Islet precursor cell (in vitro differentiated cells): ENCODE measurements at regions not wholly inside any gene's neighbourhood (a gene's known extent, or its start where the extent isn't known, plus 50 kb on each side); places are given as distances from the start of the nearest gene placed in this dataset.

Experiments
- DNase-seq: peaks from one replicate; pipeline ENCODE4 v3.0.0-alpha.2; 2018

- DNase-seq: peak; percentile 37
Observed at GRCh38 chr17:83019376-83019775, 60.0 kb upstream of the METRNL start.

DNA sequence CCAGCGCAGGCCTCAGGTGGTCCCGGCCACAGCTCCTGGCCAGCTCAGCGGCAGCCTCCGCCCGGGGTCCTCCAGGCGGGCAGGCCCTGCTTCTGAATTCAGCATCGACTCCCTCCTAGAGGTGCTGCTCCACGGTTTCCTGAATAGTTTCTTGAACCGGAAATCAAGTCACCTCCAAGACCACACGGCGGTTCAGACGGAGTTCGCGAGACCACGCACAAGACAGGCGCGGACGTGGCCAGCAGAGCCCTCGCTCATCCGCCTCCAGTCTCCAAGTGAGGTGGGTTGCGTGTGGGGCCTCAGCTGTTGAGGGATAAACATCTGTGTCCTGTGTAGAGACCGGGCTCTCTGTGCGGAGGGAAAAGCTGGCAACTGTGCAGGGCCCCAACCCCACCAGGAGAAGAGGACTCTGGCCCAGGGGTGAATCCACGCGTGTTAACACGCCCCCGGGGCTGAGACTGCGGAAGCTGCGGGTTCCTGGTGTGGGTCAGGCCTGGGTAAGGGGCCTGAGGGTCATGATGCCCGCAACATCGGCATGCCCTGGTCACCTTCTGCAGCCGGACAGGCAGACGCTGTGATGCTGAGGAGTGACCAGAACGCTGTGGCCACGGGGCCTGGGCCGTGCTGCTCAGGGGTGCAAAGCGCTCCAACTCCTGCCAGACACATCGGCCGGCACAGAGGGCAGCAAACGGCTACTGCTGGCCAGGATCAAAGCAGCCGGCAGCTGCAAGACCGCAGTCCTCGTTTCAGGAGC is 55.0 kb upstream of the METRNL start:
- DNase-seq: peak; percentile 53

- DNase-seq: peak; percentile 46
Observed at GRCh38 chr17:83025636-83026280, 53.7 kb upstream of the METRNL start.

DNA sequence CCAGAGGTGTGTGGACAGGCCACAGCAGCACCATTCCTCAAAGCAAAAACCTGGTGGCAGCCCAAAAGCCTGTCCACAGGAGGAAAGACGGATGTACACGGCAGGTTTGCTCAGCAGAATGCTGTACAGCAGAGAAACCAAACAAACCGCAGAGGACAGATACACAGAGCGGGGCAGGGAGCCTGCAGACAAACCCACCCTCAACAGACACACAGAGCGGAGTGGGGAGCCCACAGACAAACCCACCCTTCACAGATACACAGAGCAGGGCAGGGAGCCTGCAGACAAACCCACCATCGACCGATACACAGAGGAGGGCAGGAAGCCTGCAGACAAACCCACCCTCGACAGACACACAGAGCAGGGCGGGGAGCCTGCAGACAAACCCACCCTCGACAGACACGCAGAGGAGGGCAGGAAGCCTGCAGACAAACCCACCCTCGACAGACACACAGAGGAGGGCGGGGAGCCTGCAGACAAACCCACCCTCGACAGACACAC is 53.0 kb upstream of the METRNL start:
- peak; percentile 63 for DNase-seq

DNA sequence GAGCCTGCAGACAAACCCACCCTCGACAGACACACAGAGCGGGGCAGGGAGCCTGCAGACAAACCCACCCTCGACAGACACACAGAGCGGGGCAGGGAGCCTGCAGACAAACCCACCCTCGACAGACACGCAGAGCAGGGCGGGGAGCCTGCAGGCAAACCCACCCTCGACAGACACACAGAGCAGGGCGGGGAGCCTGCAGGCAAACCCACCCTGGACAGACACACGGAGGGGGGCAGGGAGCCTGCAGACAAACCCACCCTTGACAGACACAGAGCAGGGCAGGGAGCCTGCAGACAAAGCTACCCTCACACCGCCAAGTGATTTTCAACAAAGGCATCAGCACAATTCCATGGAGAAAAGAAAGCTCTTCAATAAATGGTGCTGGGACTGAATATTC is 52.5 kb upstream of the METRNL start:
- DNase-seq: peak; percentile 74

GRCh38 chr17:83028851-83029250 is 50.6 kb upstream of the METRNL start:
- peak; percentile 38 for DNase-seq

DNA sequence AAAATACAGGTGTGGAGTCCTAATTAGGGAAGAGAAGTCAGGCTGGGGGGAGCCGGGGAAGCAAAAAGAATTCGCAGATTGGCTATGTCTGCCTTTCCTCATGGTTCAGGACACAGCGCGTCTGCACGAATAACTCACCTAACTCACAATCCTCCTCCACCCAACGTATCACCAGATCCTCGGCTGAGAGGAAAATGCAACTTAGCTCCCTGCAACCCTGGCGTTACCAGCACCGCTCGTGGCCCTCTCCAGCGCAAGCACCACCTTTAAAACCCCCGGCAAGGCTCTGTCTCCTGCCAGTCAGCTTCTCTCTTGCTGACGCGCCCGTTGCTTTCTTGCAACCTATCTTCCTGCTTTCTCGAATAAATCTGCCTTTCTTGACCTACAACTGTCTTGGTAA is 49.8 kb upstream of the METRNL start:
- DNase-seq: peak; percentile 45
